Colonic mucosa (tissue), 4 donors: ENCODE measurements at regions not wholly inside any gene's neighbourhood (a gene's known extent, or its start where the extent isn't known, plus 50 kb on each side); places are given as distances from the start of the nearest gene placed in this dataset.

Experiments
- DNase-seq: peaks from one replicate; pipeline ENCODE4 v3.0.0-alpha.2; 2020
- H3K27ac ChIP-seq: fragments of 200-600 bp; one replicate; pipeline ENCODE4 v1.8.0; 2021
- H3K27me3 ChIP-seq: fragments of 200-600 bp; one replicate; pipeline ENCODE4 v1.8.0; 2021
- H3K36me3 ChIP-seq: fragments of 200-600 bp; one replicate; pipeline ENCODE4 v1.8.0; 2021
- H3K4me1 ChIP-seq: fragments of 200-600 bp; one replicate; pipeline ENCODE4 v1.8.0; 2021; ENCODE audit warnings: mild to moderate bottlenecking
- H3K4me3 ChIP-seq: fragments of 200-600 bp; one replicate; pipeline ENCODE4 v1.8.0; 2021
- H3K9ac ChIP-seq, 2 donors: one replicate each; pipeline ENCODE4 v1.7.0; 2013; ENCODE audit warnings: control low read depth in 2 of 2, low read depth in 2 of 2, low read length in 2 of 2
- H3K9me3 ChIP-seq: fragments of 200-600 bp; one replicate; pipeline ENCODE4 v1.8.0; 2021
- intact Hi-C: fragments of 100-400 bp; cut with DNase I; formaldehyde crosslinking; loops from one replicate; pipeline ENCODE4 v1.14.1; 2022
- TF ChIP-seq, protein P1 (sequence below): fragments of 200-600 bp; IDR thresholded peaks from one replicate; pipeline ENCODE4 v1.8.0; 2022; ENCODE audit warnings: antibody characterized with exemption, mild to moderate bottlenecking
- donor health status: healthy.
- donor health status: DM: no; HTN: no; CAD: no.
- donor health status: DM: no; HTN: no; CAD: no.

DNA sequence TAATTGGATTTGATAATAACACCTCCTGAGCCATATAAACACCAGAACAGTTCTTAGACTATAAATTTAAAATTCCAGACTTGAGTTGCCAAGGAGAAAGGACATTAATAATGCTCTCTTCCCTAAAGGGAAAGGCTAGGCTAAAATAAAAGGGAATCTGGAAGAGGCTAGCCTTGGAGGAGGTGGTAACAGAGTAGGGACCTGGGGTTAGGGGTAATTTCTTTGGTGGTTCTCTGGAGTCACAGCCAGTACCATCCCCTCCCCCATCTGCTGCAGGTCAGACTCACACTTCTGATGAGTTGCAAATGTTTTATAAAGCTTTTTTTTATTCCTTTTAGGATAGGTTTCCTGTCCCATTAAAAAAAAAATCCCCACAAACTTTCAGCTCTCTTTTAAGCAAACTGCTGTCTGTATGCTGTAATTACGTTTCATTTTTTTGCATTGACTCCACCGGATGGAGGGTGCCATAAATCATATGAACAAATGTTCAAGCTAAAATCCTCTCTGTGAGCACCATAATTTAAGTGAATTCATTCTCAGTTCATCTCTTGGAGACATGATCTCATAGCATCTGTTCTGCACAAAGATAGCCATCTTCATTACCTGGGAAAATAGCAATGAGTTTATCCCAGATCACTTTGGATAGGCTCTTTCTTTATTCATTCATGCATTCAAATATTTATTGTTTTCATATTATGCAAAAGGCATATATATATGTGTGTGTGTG, 379.6 kb downstream of the TTLL7 start:
- no peaks in the 10 kb centered on the region for H3K27me3 ChIP-seq
- H3K4me3 ChIP-seq = no peak overlapping the region
- no peak overlapping the region for H3K27ac ChIP-seq
- intact Hi-C loops = no loop called here
- TF ChIP-seq, protein P1, sequence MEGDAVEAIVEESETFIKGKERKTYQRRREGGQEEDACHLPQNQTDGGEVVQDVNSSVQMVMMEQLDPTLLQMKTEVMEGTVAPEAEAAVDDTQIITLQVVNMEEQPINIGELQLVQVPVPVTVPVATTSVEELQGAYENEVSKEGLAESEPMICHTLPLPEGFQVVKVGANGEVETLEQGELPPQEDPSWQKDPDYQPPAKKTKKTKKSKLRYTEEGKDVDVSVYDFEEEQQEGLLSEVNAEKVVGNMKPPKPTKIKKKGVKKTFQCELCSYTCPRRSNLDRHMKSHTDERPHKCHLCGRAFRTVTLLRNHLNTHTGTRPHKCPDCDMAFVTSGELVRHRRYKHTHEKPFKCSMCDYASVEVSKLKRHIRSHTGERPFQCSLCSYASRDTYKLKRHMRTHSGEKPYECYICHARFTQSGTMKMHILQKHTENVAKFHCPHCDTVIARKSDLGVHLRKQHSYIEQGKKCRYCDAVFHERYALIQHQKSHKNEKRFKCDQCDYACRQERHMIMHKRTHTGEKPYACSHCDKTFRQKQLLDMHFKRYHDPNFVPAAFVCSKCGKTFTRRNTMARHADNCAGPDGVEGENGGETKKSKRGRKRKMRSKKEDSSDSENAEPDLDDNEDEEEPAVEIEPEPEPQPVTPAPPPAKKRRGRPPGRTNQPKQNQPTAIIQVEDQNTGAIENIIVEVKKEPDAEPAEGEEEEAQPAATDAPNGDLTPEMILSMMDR = no peak
- H3K36me3 ChIP-seq = no peaks in the 10 kb centered on the region
- no peaks in the 10 kb centered on the region for H3K4me1 ChIP-seq
- no peaks in the 10 kb centered on the region for H3K9me3 ChIP-seq
- no peak overlapping the region for H3K9ac ChIP-seq
- no peak for DNase-seq

DNA sequence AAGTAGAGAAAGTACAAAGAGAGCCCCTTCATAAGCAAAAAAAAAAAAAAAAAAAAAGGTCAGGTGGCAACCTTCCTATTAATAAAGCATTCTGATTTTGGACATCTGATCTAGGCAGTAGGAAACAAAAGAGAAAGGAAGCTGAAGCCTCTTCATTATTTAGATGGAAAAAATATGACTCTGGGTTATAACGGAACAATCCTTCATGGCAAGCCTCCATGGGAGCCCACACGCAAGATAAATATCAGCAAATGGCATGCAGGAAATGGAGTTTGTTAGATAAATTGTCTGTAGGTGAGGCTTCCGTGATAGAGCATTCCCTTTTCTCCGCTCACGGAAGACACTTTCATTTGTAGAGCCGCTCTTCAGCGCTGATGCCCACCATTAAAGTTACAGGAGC, 381.0 kb downstream of the TTLL7 start:
- DNase-seq = no peak
- Histone ChIP-seq H3K36me3 (no peaks in the 10 kb centered on the region), H3K9me3 (no peaks in the 10 kb centered on the region), H3K27ac (no peak overlapping the region), H3K4me3 (no peak overlapping the region), H3K4me1 (no peaks in the 10 kb centered on the region), H3K9ac (no peak overlapping the region), H3K27me3 (no peaks in the 10 kb centered on the region)
- intact Hi-C loops = no loop called here
- TF ChIP-seq, protein P1 = no peak

DNA sequence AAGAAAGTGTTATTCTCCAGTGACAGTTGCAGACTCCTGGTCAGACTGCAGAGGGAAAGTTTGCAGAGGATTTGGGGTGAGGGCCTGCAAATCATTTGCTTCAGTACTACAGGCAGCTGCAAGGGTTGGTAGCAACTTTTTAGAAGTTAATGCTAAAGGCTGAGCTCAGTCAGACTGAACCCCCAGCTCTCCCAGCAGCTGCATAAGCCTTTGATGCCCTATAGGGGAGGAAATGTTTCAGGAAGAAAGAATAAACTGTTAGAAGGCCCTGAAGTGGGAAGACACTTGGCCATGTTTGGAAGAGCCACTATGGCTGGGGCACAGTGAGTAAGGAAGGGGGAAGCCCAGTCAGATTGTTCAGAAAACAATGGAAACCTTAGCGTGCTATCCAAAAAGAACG, 383.6 kb downstream of the TTLL7 start:
- no peaks in the 10 kb centered on the region for H3K36me3 ChIP-seq
- intact Hi-C loops = no loop called here
- no peaks in the 10 kb centered on the region for H3K27me3 ChIP-seq
- DNase-seq = no peak
- H3K9me3 ChIP-seq = no peaks in the 10 kb centered on the region
- TF ChIP-seq, protein P1 = no peak
- no peak overlapping the region for H3K9ac ChIP-seq
- no peaks in the 10 kb centered on the region for H3K4me1 ChIP-seq
- no peak overlapping the region for H3K4me3 ChIP-seq
- H3K27ac ChIP-seq = no peak overlapping the region

DNA sequence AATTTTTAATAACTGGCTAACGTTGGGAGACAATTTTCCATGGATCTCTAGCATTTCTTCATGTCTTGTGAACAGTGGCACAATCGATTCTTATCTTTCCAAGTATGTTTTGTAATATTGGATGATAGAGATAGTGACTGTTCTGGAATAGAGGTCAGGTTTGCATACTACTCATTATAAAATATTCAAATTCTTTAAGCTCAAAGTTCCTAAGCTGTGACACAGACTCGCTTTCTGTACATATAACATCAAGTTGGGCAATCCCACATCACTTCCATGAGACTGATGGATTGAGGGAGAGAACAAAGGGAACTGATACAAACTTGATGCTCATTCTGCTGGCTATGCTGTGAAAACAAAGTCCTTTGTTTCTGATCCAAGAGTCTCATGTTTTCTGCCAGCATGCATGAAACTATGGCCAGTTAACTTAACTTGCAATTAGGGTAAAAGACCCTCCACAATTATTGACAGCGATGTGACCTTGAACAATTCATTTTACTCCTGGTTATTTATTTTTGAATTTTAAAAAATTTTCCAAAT, 392.4 kb downstream of the TTLL7 start:
- intact Hi-C loops = no loop called here
- no peak for DNase-seq

DNA sequence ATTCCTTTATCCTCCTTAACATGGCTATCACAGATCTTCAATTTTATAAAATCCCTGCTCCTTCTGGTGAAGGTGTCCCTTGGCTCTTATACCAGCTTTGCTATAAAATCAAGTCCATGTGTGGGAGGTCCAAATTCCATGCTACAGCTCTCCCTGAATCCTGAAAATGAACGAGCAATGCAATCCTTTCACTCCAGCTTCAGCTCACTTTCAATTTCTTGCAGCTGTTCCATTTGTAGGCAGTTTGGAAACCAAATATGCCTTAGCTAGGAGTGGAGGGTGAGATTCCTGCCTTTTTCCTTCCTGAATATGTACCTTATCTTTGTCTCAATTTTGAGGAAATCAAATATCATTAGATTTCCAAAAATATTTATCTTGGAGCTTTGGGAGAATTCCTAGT, 402.6 kb downstream of the TTLL7 start:
- H3K36me3 ChIP-seq = no peaks in the 10 kb centered on the region
- intact Hi-C loops = no loop called here
- TF ChIP-seq, protein P1 = no peak
- H3K9me3 ChIP-seq = no peaks in the 10 kb centered on the region
- DNase-seq = no peak
- H3K27ac ChIP-seq = no peak overlapping the region
- H3K9ac ChIP-seq = no peak overlapping the region
- H3K4me3 ChIP-seq = no peak overlapping the region
- H3K4me1 ChIP-seq = no peaks in the 10 kb centered on the region
- H3K27me3 ChIP-seq = no peaks in the 10 kb centered on the region

More for the DNA sequence above, 392.4 kb downstream of the TTLL7 start:
- TF ChIP-seq, protein P1 = no peak
- H3K9ac ChIP-seq = no peak overlapping the region
- H3K4me1 ChIP-seq = no peaks in the 10 kb centered on the region
- H3K27me3 ChIP-seq = no peaks in the 10 kb centered on the region
- no peaks in the 10 kb centered on the region for H3K9me3 ChIP-seq
- no peaks in the 10 kb centered on the region for H3K36me3 ChIP-seq
- no peak overlapping the region for H3K27ac ChIP-seq
- no peak overlapping the region for H3K4me3 ChIP-seq
